ENCODE measurements at regions not wholly inside any gene's neighbourhood (a gene's known extent, or its start where the extent isn't known, plus 50 kb on each side); places are given as distances from the start of the nearest gene placed in this dataset.

DNA sequence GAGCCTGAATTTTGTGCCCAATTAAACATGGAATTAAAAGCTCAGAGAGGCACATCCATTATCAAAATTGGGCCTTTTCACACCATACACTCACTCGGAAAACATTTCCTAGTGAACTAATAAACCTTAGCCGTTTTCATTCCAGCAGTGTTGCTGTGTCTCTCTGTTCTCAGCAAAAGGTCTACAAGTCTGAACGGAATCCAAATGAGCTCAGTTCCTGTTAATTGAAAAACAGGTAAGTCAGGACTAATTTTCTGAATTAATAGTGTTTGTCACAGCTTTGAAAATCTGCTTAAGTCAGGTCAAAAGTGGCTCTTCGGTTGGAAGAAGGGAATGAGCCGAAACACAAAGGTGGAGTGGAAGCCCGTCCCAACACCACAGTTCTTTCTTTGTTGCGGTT, 163.3 kb upstream of the RALGAPA2 start:
- no TSS peak for BruUV-seq (replicated peaks)
- no peaks in the 10 kb centered on the region for H3K36me3 ChIP-seq (replicated peaks in 1 of 2; ENCODE audit: control insufficient read depth in 1 of 2, insufficient read depth in 2 of 2, low read length in 2 of 2)
- no peaks in the 10 kb centered on the region for H3K4me1 ChIP-seq (ENCODE audit: insufficient read depth, low read length)
- TF ChIP-seq ZNF776 (CRISPR knock-in tag; IDR thresholded peaks at IDR 0.05) (no peak), ATRX (CRISPR knock-in tag; IDR thresholded peaks at IDR 0.05; ENCODE audit: borderline replicate concordance) (no peak), KAT8 (CRISPR knock-in tag; IDR thresholded peaks at IDR 0.05) (no peak), NR3C1 (CRISPR knock-in tag; IDR thresholded peaks at IDR 0.05) (no peak), SPEN (CRISPR knock-in tag; IDR thresholded peaks at IDR 0.05; ENCODE audit: low read depth) (no peak), ZNF12 (CRISPR knock-in tag; IDR thresholded peaks at IDR 0.05) (no peak), MIER3 (CRISPR knock-in tag; IDR thresholded peaks at IDR 0.05; ENCODE audit: borderline replicate concordance) (no peak), ZNF644 (CRISPR knock-in tag; IDR thresholded peaks at IDR 0.05; ENCODE audit: low read depth) (no peak), SRSF1 (optimal IDR thresholded peaks at IDR 0.05; ENCODE audit: low read depth, low read length) (no peak), IRF2 (CRISPR knock-in tag; IDR thresholded peaks at IDR 0.05) (no peak), ZNF746 (CRISPR knock-in tag; IDR thresholded peaks at IDR 0.05) (no peak), ZNF672 (CRISPR knock-in tag; IDR thresholded peaks at IDR 0.05) (no peak)
- TF ChIP-seq, protein P1, sequence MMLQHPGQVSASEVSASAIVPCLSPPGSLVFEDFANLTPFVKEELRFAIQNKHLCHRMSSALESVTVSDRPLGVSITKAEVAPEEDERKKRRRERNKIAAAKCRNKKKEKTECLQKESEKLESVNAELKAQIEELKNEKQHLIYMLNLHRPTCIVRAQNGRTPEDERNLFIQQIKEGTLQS (CRISPR knock-in tag; IDR thresholded peaks at IDR 0.05), result no peak
- in situ Hi-C loops (cut with HindIII; ENCODE audit: extremely low pct_ligation_motif_present, low pct_unique_long_range_greater_than_20kb), result no loop called here
- H3K4me2 ChIP-seq (ENCODE audit: low read depth, low read length), result no peak overlapping the region
- H2AFZ ChIP-seq (ENCODE audit: low read length), result no peak overlapping the region
- no peak overlapping the region for H3K9ac ChIP-seq (ENCODE audit: insufficient read depth, low read depth, low read length)
- ChIA-PET POLR2A (no interaction called here), CTCF (ENCODE audit: low intra/inter-chr PET ratio, low total read pairs) (no interaction called here)
- H3K27ac ChIP-seq (ENCODE audit: extremely low read length, insufficient read depth, low read length), result no peak overlapping the region
- no peak for ATAC-seq
- FAIRE-seq, result no peak
- no peak for DNase-seq (ENCODE audit: low spot score)
- H4K20me1 ChIP-seq (ENCODE audit: insufficient read depth, low read length), result no peaks in the 10 kb centered on the region
- no peaks in the 10 kb centered on the region for H3K27me3 ChIP-seq (ENCODE audit: control insufficient read depth in 1 of 2, insufficient read depth in 2 of 2, low read length in 2 of 2)
- intact Hi-C loops (cut with micrococcal nuclease; ENCODE audit: unreplicated experiment), result no loop called here
- 56% methylated on average over 7 of the region's 7 CpGs for WGBS (ENCODE audit: low lambda C conversion rate)
- H3K4me3 ChIP-seq (replicated peaks in 1 of 3; ENCODE audit: insufficient read depth in 1 of 3, low read depth in 2 of 3, low read length in 3 of 3), result no peak overlapping the region
- no peaks in the 10 kb centered on the region for H3K79me2 ChIP-seq (ENCODE audit: insufficient read depth, low read length)
- H3K9me3 ChIP-seq (ENCODE audit: low read length), result no peaks in the 10 kb centered on the region
